ENCODE measurements at regions not wholly inside any gene's neighbourhood (a gene's known extent, or its start where the extent isn't known, plus 50 kb on each side); places are given as distances from the start of the nearest gene placed in this dataset.

- Histone ChIP-seq H3K9me3 (no peaks in the 10 kb centered on the region), H3K27ac (no peak overlapping the region), H3K4me1 (no peaks in the 10 kb centered on the region), H3K4me3 (no peak overlapping the region), H3K36me3 (no peaks in the 10 kb centered on the region), H3K27me3 (no peaks in the 10 kb centered on the region)
- DNase-seq = no peak
- intact Hi-C loops (cut with DNase I; ENCODE audit: low total_unique reads) = no loop called here
- TF ChIP-seq CTCF (IDR thresholded peaks at IDR 0.05) (no peak), POLR2A (IDR thresholded peaks at IDR 0.05) (no peak)
Measured at GRCh38 chr5:39780347-39780746, 355.6 kb upstream of the DAB2 start.

GRCh38 chr5:39779831-39780230 is 355.1 kb upstream of the DAB2 start:
- Histone ChIP-seq H3K4me1 (no peaks in the 10 kb centered on the region), H3K36me3 (no peaks in the 10 kb centered on the region), H3K27me3 (no peaks in the 10 kb centered on the region), H3K4me3 (no peak overlapping the region), H3K9me3 (no peaks in the 10 kb centered on the region), H3K27ac (no peak overlapping the region)
- TF ChIP-seq CTCF (IDR thresholded peaks at IDR 0.05) = no peak
- TF ChIP-seq POLR2A (IDR thresholded peaks at IDR 0.05) = no peak
- DNase-seq = no peak
- intact Hi-C loops (cut with DNase I; ENCODE audit: low total_unique reads) = no loop called here

GRCh38 chr5:39775797-39776365 is 351.1 kb upstream of the DAB2 start:
- H3K27ac ChIP-seq = no peak overlapping the region
- TF ChIP-seq POLR2A (IDR thresholded peaks at IDR 0.05) = no peak
- no peak for TF ChIP-seq CTCF (IDR thresholded peaks at IDR 0.05)
- H3K4me1 ChIP-seq = no peaks in the 10 kb centered on the region
- H3K9me3 ChIP-seq = no peaks in the 10 kb centered on the region
- no peaks in the 10 kb centered on the region for H3K27me3 ChIP-seq
- H3K4me3 ChIP-seq = no peak overlapping the region
- intact Hi-C loops (cut with DNase I; ENCODE audit: low total_unique reads) = no loop called here
- no peaks in the 10 kb centered on the region for H3K36me3 ChIP-seq
- DNase-seq = no peak

GRCh38 chr5:39775086-39775796 is 350.5 kb upstream of the DAB2 start:
- DNase-seq = no peak
- no peak for TF ChIP-seq CTCF (IDR thresholded peaks at IDR 0.05)
- TF ChIP-seq POLR2A (IDR thresholded peaks at IDR 0.05) = no peak
- no peaks in the 10 kb centered on the region for H3K27me3 ChIP-seq
- H3K36me3 ChIP-seq = no peaks in the 10 kb centered on the region
- H3K4me1 ChIP-seq = no peaks in the 10 kb centered on the region
- H3K9me3 ChIP-seq = no peaks in the 10 kb centered on the region
- no peak overlapping the region for H3K27ac ChIP-seq
- intact Hi-C loops (cut with DNase I; ENCODE audit: low total_unique reads) = no loop called here
- H3K4me3 ChIP-seq = no peak overlapping the region

GRCh38 chr5:39774605-39775004 is 349.8 kb upstream of the DAB2 start:
- no peak overlapping the region for H3K4me3 ChIP-seq
- H3K9me3 ChIP-seq = no peaks in the 10 kb centered on the region
- no peaks in the 10 kb centered on the region for H3K36me3 ChIP-seq
- no peaks in the 10 kb centered on the region for H3K4me1 ChIP-seq
- intact Hi-C loops (cut with DNase I; ENCODE audit: low total_unique reads) = no loop called here
- no peak for TF ChIP-seq POLR2A (IDR thresholded peaks at IDR 0.05)
- TF ChIP-seq CTCF (IDR thresholded peaks at IDR 0.05) = no peak
- no peak for DNase-seq
- no peak overlapping the region for H3K27ac ChIP-seq
- H3K27me3 ChIP-seq = no peaks in the 10 kb centered on the region

All from uterus (tissue), 3 donors.